T-helper 22 cell (primary cell): ENCODE measurements at regions not wholly inside any gene's neighbourhood (a gene's known extent, or its start where the extent isn't known, plus 50 kb on each side); places are given as distances from the start of the nearest gene placed in this dataset.
"Not testable (repeated sequence)": the region's sequence is repeated elsewhere in the genome, so short reads cannot be mapped to it uniquely, and the experiment has no call there.

Experiments
- DNase-seq: peaks from one replicate; pipeline ENCODE4 v3.0.0-alpha.2; 2020; ENCODE audit warnings: low read depth

DNA sequence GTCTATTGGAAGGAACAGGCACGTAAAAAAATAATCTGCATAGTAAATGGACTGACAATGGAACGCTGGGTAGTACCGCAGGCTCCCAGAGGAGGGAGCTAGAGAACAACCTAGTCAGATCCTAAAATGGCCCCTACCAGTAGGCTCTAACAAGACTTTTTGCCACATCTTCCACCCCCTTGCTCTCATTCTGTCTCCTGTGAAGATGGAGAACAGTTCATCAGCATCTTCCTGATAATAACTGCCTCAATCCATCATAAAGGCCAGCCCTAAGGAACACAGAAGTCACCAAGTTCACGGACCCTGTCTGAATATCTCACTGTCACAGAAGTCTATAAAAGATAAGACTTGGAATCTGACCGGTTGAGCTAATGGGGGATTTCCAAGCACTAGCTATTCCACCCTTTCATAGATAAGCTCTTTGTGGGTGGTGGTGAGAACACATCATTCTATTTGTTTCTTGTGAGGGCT lies 133.4 kb downstream of the SLC1A3 start:
- DNase-seq: peak; percentile 9

- DNase-seq: no peak
These were observed 134.0 kb downstream of the SLC1A3 start for GRCh38 chr5:36740259-36740898.

DNA sequence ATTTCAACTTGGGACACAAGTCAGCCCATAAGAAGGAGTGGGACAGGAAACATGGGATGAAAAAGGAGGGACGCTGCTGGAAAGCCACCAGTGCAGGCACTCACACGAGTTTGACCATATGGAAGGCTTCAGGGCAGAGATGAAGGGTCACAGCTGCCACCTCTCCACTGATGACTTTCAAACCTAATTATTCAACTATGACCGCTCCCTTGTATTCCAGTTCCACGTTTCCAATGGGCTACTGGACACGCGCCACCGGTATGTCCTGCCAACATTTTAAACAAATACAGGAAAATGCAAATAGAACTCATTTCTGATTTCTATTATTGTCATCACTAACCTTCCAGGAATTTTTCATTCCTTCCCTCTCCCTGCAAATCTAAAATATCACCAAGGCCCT lies 134.7 kb downstream of the SLC1A3 start:
- no peak for DNase-seq

DNA sequence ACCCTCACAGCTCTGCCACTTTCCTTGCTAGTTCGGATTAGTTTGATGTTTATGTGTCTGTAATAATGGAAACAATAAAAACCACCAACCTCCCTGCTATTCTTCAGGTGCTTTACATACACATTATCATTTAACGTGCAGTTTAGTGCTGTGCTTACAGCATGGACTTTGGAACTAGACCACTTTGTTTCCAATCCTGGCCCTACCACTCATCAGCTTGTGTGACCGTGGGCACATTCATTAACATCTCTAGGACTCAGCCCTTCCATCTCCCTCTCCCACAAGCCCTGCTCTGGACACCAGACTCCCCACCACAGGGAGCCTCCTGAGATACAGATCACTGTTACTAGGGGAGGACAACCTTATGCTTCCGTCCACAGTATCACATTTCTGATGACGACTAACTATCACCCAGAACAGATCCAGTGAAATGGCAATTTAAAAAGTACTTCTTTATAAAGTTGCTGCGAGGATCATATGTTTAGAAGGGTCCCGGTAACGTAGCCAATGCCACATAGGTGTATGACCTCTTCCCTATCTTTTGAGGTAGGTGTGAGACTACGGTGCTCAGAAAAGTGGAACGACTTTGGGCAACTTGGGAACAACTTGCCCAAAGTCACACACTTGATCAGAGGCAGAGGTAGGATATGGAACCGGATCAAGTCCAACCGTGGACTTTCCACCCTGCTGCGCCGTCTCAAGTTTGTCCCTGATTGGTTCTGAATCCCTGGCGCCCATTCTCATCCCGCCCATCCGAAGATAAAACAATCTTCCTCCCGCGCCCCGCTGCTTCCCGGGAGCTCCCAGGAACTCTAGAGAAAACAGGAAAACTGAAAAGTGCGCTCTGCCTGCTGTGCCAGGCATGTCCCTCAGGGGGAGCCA lies 132.4 kb upstream of the NIPBL start:
- DNase-seq: no peak

- no peak for DNase-seq
These were observed 131.6 kb upstream of the NIPBL start for GRCh38 chr5:36744773-36745589.

DNA sequence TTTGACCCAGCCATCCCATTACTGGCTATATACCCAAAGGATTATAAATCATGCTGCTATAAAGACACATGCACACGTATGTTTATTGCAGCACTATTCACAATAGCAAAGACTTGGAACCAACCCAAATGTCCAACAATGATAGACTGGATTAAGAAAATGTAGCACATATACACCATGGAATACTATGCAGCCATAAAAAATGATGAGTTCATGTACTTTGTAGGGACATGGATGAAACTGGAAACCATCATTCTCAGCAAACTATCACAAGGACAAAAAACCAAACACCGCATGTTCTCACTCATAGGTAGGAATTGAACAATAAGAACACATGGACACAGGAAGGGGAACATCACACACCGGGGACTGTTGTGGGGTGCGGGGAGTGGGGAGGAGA lies 128.8 kb upstream of the NIPBL start:
- DNase-seq: not testable (repeated sequence)

DNA sequence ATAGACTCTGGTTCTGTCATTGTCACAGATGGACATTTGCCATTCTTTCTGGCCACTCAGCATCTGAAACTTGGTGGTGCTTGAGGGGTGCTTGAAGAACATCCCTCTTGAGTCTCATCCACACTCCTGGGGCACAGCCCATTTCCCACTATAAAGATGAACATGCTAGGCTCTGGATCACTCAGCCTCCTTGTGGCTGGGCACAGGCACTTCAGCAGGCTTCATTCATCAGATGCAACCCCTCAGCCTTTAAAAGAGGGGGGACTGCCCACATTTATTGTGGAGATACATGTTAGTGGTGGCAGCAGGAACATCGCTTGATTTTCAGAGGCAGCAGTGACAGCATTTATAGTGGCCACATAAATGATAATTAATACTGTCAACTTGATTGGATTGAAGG lies 124.7 kb upstream of the NIPBL start:
- no peak for DNase-seq

DNA sequence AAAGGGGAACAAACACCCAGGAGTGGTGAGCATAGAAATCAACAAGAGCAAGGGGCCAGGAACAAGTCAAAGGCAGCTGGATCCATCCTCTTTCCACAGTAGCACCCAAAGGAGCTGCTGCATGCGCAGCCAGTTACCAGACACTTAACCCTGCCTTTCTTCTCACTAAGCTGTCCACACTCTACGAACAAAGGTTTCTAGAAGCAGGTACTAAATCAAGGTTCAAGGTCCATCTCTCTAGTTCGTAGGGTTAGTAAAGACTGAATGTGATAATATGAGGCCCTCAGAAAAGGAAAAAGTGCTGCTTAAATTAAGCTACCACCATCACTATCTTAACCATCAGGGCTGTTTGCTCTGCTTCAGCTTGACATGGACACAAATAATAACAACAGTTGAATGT lies 121.2 kb upstream of the NIPBL start:
- DNase-seq: no peak

GRCh38 chr5:36755920-36756488 lies 120.6 kb upstream of the NIPBL start:
- no peak for DNase-seq

GRCh38 chr5:36756848-36757247 lies 119.7 kb upstream of the NIPBL start:
- no peak for DNase-seq

- DNase-seq: no peak
These were observed 117.5 kb upstream of the NIPBL start for GRCh38 chr5:36759117-36759516.

DNA sequence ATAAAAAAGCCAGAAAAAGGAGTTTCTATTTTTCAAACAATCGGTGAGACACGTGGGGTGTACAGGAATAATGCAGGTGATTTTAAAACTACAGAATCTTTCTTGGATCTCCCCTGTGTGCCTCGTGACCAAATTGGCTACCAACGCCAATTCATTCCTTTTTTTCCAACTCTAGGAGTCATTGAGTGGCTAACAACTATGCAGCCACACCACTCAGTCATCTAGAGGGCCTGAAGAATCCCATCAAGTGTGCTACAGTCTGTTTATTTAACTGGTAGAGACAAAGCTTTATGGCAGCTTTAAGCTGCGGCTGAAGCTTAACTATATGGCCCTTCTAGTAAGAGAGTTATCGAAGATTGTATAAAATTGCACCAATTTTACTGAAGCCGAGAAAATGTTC lies 113.1 kb upstream of the NIPBL start:
- no peak for DNase-seq

- no peak for DNase-seq
These were observed 110.7 kb upstream of the NIPBL start for GRCh38 chr5:36765876-36766275.

DNA sequence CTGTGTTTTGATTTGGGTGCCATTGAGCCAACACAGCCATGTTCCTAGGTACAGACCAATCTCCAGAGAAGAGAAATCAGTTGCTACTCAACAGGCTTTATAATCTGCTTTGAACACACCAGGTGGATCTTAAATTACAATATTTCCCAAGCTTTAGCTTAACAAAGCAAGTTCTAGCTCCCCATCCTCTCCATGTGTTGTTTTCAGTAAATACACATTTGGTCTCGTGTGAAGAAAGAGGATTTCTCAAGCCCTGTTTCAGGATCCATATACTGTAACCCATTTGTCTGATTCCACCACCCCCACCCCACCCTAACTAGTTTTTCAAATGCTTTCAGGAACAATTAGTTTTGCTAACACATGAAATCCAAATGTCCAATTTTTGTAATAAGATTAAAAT lies 109.6 kb upstream of the NIPBL start:
- DNase-seq: no peak

DNA sequence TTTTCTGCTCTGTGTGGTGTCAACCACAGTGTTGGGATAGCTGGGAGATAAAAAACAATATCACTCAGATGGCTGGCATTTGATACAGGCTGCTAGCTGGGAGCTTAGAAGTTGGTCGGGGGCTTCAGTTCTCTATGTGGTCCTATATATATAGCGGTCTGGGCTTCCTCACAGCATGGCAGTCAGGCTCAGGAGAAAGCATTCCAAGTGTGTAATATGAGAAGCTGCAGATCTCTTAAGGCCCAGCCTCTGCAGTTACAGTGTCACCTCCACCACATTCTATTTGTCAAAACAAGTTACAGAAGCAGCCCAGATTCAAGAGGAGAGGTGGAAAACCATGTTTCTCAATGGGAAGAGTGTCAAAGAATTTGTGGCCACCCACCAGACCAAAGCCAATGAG lies 108.1 kb upstream of the NIPBL start:
- DNase-seq: no peak

GRCh38 chr5:36769129-36769770 lies 107.3 kb upstream of the NIPBL start:
- DNase-seq: no peak

DNA sequence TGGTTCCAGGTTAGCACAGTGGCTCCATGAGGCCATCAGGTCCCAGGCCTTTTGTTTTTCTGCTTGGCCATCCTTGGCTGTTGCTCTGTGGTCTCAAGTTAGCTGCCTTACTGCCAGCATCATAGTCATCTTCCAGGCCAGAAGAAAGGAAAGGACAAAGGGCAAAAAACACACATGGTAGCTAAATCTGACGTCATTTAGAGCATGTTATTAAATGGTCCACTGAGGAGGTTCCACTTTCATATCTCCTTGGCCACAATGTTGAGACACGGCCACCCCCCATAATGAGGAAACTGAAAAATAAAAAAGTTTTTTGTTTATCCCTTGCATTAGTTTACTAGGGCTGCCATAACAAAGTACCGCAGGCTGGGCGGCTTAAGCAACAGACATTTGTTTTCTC lies 106.4 kb upstream of the NIPBL start:
- DNase-seq: no peak

- DNase-seq: no peak
These were observed 104.1 kb upstream of the NIPBL start for GRCh38 chr5:36772276-36773140.

DNA sequence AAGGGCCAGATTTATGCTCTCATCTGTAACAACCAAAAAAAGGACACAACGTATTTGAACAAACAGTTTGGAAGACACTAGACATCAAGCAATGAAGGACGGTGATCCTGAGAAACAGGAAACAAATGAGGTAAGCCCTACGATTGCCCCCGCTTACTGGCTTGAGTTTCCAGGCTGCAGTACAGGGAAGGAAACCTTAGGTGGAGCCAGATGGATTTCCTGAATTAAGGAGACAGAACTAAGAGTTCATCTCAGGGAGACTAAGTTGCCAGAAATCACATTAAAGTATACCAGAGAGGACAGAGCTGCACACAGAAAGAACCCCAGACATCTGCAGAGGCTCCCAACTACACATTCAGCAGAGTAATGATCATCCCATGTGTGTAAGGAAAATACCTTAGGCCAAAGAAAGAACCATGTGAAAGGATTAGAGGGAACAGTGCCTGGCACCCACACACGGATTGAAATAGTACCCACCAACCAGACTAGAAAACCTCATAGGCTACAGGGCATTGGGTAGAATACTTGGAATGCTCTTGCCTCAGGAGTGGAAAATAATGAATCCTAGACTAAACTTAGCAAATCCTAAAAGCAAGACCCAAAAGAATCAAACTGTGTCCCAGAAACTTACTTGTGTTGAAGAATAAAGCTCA lies 99.3 kb upstream of the NIPBL start:
- DNase-seq: no peak

GRCh38 chr5:36778336-36778735 lies 98.2 kb upstream of the NIPBL start:
- DNase-seq: no peak
